SIG-M5 treated with dmso at 0.1 percent for 504 hours (cell line): ENCODE measurements at regions not wholly inside any gene's neighbourhood (a gene's known extent, or its start where the extent isn't known, plus 50 kb on each side); places are given as distances from the start of the nearest gene placed in this dataset.

Source experiments
- DNase-seq: peaks from one replicate; lab custom pipeline; 2025; ENCODE audit not compliant: unreplicated experiment; lab: John Stamatoyannopoulos, UW

DNA sequence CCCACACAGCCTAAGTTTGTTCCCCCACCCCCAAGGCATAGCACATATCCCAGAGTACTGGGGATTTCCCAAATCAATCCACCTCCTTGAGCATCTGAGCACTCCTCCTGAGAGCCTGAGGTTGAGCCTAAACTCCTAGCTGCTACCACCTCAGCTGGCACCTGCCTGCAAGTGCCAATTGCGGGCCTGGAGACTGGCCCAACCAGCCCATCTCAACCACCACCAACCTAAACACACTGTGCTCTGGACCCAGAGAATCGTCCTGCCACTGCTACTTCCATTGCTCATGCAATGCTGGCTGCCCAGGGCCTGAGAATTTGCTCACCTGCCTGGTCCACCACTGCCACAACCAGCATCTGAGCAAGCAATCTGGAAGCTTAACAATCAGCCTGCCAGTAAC, 177.1 kb downstream of the FGF13 start:
- DNase-seq, result no peak

DNA sequence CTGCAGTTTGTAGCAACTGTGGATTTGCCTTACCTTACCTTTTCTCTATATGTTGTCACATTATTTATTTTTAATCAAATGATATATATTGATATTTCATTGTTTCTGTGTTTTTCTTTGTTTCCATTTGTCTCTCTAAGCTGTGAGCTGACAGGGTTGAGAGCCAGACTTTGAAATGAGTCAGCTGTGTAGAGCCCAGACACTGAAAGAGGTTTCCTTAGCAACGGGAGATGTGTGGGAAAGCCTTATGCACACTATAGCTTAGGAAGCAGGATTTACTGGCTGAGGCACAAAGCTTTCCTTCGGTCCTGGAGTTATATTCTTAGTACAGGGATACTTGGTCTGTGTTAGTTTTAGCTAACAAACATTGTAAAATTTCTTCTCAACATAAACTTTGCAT, 192.2 kb downstream of the FGF13 start:
- peak; percentile 2 for DNase-seq

DNA sequence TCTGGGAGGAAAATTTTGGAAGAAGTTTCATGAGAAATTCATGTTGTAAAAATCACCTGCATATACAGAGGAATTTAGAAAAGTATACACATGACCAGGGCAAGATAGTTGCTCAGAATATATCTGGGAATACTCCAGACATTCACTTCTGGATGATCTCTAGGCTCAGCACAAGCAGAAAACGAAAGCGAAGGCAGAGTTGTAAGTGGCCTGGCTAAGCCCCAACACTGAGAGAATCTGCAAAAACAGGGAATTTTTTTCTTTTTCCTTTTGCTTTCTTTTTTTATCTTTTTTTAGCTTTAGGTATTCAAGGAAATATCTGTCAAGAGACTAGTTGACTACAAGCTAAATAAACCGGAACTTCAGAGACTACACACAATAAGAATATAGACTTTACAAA, 207.2 kb downstream of the FGF13 start:
- no peak for DNase-seq

DNA sequence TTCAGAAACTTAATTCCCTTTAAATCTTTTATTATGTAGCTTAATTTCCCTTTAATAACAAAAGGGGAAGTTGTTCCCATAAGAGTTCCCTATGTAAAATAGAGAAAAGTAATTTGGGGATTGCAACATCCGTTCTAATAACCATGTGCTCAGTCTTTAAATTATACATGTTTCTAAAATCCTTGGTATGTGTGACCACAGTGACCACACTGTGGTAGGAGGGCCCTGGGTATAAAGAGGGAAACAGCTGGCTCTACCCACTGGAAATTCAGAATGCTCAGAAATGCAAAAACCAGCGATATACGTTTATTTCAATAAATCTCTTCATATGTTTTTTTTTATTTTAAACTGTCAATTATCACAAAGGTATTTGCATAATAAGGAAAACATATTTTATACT, 219.1 kb downstream of the FGF13 start:
- DNase-seq, result no peak

DNA sequence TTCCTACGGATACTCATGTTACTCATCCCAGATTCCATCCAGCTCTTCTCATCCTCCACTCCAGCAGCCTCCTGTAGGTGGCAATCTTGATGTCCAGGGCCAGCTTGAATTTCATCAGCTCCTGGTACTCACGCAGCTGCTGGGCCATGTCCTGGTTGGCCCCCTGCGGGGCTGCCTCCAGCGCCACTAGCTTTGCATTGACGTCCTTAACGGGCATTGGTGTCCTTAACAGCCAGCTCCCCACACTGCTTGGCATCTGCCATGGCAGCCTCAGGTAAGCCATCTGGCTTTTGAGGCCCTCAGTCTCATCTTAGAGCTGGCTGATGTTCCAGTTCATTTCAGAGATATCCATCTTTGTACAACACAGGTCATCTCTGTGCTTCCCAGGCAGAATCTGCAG, 223.7 kb downstream of the FGF13 start:
- no peak for DNase-seq

- DNase-seq, result no peak
These were observed 225.8 kb downstream of the FGF13 start for GRCh38 chrX:138485767-138486166.

- DNase-seq, result no peak
These were observed 226.3 kb downstream of the FGF13 start for GRCh38 chrX:138485224-138485623.

GRCh38 chrX:138484451-138484850, 227.1 kb downstream of the FGF13 start:
- no peak for DNase-seq

DNA sequence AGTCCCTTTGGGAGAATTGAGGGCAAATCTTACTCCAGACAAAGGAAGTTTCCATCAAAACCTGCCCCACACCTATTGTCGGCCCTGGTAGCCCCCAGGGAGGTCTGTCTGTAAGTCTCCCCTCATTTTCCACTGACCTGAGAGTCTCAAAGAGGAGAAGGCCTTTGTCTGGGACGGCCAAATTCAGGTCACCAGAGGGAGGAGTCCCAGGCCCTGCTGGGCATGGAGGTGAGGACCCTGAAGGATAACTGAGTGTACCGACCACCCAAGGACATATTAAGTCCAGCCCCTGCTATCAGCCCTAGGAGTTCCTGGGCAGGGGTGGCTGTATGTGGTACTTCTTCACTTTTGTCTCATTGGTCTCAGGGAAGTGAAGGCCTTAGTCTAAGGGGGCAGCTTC, 229.9 kb downstream of the FGF13 start:
- no peak for DNase-seq

GRCh38 chrX:138463476-138463875, 248.0 kb downstream of the FGF13 start:
- DNase-seq, result no peak
